CD4-positive, alpha-beta T cell treated with Interleukin-6 for 4 hours (primary cell): ENCODE measurements at regions not wholly inside any gene's neighbourhood (a gene's known extent, or its start where the extent isn't known, plus 50 kb on each side); places are given as distances from the start of the nearest gene placed in this dataset.
"Not testable (repeated sequence)": the region's sequence is repeated elsewhere in the genome, so short reads cannot be mapped to it uniquely, and the experiment has no call there.

Experiments used
- DNase-seq: peaks from one replicate; pipeline ENCODE4 v3.0.0-alpha.2; 2020; ENCODE audit warnings: mixed read lengths

- no peak for DNase-seq
Observed at GRCh38 chr15:70602834-70603560, 160.4 kb downstream of the UACA start.

- DNase-seq: no peak
Observed at GRCh38 chr15:70602281-70602680, 161.1 kb downstream of the UACA start.

- no peak for DNase-seq
Observed at GRCh38 chr15:70597945-70598344, 165.4 kb downstream of the UACA start.

- DNase-seq: no peak
Observed at GRCh38 chr15:70597056-70597603, 166.2 kb downstream of the UACA start.

GRCh38 chr15:70596354-70597055 is 166.9 kb downstream of the UACA start:
- DNase-seq: no peak

- DNase-seq: no peak
Observed at GRCh38 chr15:70593795-70594194, 169.6 kb downstream of the UACA start.

DNA sequence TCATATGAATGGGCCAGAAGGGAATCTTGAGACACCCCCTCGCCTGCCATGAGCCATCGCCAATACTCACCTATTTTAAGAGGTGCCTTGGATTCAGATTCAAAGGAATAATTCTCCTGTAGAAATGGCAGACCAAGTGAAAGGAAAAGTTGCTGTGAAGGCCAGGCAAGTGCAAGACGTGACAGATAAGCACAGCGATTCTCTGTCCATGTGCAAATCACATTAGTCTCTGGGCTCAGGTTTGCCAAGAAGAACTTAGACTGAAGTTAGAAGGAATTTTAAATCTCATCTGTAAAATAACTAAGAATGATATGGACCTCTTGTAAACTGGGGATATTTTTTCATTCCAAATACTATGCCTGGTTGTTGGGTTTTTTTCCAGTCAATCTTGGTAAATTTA is 173.6 kb downstream of the UACA start:
- DNase-seq: no peak

- no peak for DNase-seq
Observed at GRCh38 chr15:70589221-70589620, 174.1 kb downstream of the UACA start.

DNA sequence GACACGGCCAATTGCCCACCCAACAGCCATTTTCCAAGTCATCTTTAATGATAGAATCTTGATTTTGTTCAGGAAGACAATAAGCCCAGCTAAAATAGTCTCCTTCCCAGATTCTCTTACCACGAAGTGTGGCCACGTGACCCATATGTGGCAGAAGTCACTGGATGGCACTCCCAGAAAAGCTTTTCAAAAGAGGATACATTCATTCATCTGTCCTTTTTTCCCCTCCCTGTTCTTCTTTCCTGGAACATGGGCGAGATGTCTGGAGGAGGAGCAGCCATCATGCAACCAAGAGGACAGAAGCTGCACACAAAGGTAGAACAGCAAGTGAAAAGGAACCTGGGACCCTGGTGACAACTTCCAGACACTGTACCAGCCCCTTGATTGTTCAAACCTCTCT is 174.7 kb downstream of the UACA start:
- DNase-seq: no peak

GRCh38 chr15:70587896-70588567 is 175.3 kb downstream of the UACA start:
- no peak for DNase-seq

DNA sequence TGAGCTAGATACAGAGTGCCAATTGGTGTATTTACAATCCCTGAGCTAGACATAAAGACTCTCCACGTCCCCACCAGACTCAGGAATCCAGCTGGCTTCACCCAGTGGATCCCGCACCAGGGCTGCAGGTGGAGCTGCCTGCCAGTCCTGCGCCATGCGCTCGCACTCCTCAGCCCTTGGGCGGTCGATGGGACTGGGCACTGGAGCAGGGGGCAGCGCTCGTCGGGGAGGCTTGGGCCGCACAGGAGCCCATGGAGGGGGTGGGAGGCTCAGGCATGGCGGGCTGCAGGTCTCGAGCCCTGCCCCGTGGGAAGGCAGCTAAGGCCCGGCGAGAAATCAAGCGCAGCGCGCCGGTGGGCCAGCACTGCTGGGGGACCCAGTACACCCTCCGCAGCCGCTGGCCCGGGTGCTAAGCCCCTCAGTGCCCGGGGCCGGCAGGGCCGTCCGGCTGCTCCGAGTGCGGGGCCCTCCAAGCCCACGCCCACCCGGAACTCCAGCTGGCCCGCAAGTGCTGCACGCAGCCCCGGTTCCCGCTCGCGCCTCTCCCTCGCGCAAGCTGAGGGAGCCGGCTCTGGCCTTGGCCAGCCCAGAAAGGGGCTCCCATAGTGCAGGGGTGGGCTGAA is 176.2 kb downstream of the UACA start:
- DNase-seq: not testable (repeated sequence)

- DNase-seq: no peak
Observed at GRCh38 chr15:70586241-70586640, 177.1 kb downstream of the UACA start.

- DNase-seq: peak; percentile 36
Observed at GRCh38 chr15:70585707-70586034, 177.7 kb downstream of the UACA start.

DNA sequence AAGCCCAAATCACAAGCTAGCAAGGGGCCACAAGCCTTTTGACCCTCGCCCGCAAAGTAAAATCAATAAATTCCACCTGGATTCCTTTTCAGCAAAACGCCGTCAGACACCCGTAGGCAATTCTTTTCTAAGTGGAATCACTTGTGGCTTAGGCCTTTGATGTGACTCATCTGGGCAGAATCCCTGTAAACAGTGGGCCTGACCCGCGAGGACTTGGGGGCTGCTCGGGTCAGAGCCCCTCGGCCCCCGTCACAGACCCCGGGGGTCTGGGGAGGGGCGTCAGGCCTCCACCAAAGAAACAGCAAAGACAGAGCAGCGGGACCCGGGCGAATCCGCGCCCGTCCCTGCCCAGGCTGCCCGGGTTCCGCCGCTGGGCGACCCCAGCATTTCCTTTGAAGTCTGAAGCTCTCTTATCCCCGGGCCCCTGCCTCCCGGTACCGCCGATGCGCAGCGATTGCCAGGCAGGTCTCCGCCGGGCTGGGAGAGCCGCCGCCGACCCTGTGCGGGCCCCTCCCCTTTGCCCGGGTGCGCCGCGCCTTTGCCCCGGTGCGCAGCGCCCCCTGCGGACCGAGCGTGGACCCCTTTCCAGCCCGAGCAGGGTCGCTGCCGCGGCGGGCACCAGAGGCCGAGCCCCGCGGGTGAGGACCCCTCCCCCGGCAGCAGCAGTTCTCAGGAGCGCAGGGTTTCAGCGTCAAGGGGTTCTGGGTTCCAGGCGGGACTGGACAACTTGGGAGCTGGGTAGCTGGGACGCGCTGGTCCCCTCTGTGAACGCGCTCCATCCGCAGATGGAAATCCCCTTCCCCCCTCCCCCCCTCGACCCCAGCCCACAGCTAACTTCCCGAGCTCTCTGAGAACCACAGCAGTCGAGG is 178.3 kb downstream of the UACA start:
- DNase-seq: peak; percentile 70

- no peak for DNase-seq
Observed at GRCh38 chr15:70584441-70584837, 178.9 kb downstream of the UACA start.

DNA sequence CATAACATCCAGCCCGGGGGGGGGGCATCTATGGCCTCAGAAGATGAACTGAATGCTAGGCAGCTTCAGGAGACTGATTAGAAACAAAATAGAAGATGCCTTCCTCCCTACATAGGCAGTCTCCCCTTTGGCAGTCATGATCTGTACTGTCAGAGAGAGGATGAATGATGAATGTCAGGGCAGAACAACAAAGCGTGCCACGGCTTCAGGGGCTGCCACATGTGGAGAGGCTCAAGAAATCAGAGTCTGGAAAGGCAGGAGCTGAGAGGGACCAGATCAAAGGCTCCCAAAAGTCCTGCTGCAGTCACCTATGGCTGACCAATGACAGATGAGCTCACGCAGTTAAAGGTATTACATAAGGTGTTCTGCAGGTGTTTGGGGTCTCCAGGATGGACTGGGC is 180.4 kb downstream of the UACA start:
- DNase-seq: no peak

- DNase-seq: no peak
Observed at GRCh38 chr15:70582143-70582945, 181.0 kb downstream of the UACA start.

GRCh38 chr15:70580958-70581357 is 182.4 kb downstream of the UACA start:
- DNase-seq: no peak

GRCh38 chr15:70580286-70580685 is 183.1 kb downstream of the UACA start:
- DNase-seq: no peak

- no peak for DNase-seq
Observed at GRCh38 chr15:70579766-70580165, 183.6 kb downstream of the UACA start.

DNA sequence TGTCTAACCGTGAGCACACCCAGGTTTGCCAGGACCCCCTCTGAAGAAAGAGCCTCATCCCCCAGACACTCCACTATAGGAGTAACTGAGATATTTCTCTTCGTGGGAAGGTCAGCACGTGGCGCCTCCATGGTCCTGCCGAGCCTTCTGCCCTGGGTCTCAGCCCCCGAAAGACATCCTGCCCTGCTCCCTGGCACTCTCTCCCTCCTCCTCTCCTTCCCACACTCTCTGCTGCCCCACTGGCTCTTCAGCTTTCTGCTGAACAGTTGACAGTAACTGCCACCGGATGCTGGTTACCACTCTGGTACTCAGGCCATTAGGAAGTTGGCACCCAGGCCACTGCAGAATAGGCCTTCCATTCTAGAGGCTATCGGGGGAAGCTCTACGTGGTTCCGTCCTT is 185.2 kb downstream of the UACA start:
- no peak for DNase-seq

DNA sequence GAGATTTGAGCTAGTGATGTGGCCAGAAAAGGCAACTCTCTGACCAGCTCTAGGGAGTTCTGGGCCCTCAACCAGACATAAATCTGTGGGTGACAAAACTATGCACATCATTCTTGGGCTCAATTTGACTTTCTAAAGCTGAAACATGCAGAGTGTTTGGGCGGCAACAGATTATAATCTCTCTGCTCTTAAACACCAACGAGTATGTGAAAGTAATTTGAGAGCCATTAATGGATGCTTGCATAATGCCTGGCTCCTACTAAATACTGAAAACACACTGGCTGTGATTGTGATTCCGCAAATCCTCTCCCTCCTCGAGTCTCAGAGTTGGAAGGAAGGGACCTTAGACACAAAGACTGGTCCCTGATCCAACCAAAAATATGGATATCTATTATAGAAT is 186.7 kb downstream of the UACA start:
- DNase-seq: no peak
